Keratinocyte (primary cell): ENCODE measurements at regions not wholly inside any gene's neighbourhood (a gene's known extent, or its start where the extent isn't known, plus 50 kb on each side); places are given as distances from the start of the nearest gene placed in this dataset.

Source experiments
- CTCF ChIP-seq, 3 experiments: IDR thresholded peaks in 1 of 3; conservative IDR thresholded peaks in 1 of 3; optimal IDR thresholded peaks in 1 of 3; 2 replicates in 2 of 3; 3 replicates in 1 of 3; pipeline versions ENCODE3 to v1.5.1; 2011; ENCODE audit warnings: low read length in 3 of 3, mild to moderate bottlenecking in 3 of 3, moderate library complexity in 2 of 3, control low read depth in 1 of 3, inconsistent platforms in 1 of 3; ENCODE audit not compliant: insufficient read depth in 2 of 3; ENCODE audit errors: extremely low read depth in 1 of 3
- EZH2 ChIP-seq: IDR thresholded peaks from one replicate; pipeline ENCODE4 v1.6.1; 2012; ENCODE audit warnings: inconsistent platforms, mild to moderate bottlenecking, low read length, moderate library complexity

- TF ChIP-seq CTCF (optimal IDR thresholded peaks at IDR 0.05 in 1 of 3, IDR thresholded peaks at IDR 0.05 in 1 of 3, conservative IDR thresholded peaks at IDR 0.05 in 1 of 3; ENCODE audit: extremely low read depth in 1 of 3, insufficient read depth in 2 of 3, low read length in 3 of 3) (no peak), EZH2 (no peak)
Observed at GRCh38 chr2:147384659-147385058, 460.2 kb upstream of the ACVR2A start.
